Sigmoid colon (tissue), 4 donors: ENCODE measurements at regions not wholly inside any gene's neighbourhood (a gene's known extent, or its start where the extent isn't known, plus 50 kb on each side); places are given as distances from the start of the nearest gene placed in this dataset.

ENCODE experiments used
- EP300 ChIP-seq, 4 donors: sonication (generic); formaldehyde crosslinking; IDR thresholded peaks; one replicate each; pipeline ENCODE4 v1.6.1; 2017; ENCODE audit warnings: antibody characterized with exemption in 4 of 4
- POLR2A ChIP-seq, 2 donors: fragments of 450-650 bp; IDR thresholded peaks; one replicate each; pipeline ENCODE4 v1.6.1; 2016; ENCODE audit warnings: antibody characterized with exemption in 2 of 2, mild to moderate bottlenecking in 2 of 2, moderate library complexity in 2 of 2
- POLR2AphosphoS5 ChIP-seq, 4 donors: sonication (generic); formaldehyde crosslinking; IDR thresholded peaks; one replicate each; pipeline ENCODE4 v1.6.1; 2017; ENCODE audit warnings: antibody characterized with exemption in 4 of 4
- TF ChIP-seq, protein P1 (sequence below), 4 experiments: fragments of 450-650 bp in 3 of 4; fragments of 200-600 bp in 1 of 4; IDR thresholded peaks; one replicate each; pipeline ENCODE4 v1.5.1; 2016 to 2019; ENCODE audit warnings: antibody characterized with exemption in 4 of 4, mild to moderate bottlenecking in 3 of 4, moderate library complexity in 2 of 4

DNA sequence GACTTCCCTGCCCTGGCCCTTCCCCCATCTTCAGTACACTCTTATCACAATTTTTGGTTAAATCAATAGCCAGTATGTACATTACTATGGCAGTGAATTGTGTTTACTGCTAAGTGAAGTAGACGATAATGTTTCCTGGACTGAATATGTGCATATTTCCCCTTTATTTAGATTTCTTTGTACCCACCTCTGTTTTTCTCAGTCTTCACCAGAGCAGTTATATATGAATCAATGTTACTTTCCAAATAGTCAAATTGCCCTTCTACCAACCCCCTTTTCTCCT, 97.1 kb upstream of the HS6ST1 start:
- TF ChIP-seq, protein P1, sequence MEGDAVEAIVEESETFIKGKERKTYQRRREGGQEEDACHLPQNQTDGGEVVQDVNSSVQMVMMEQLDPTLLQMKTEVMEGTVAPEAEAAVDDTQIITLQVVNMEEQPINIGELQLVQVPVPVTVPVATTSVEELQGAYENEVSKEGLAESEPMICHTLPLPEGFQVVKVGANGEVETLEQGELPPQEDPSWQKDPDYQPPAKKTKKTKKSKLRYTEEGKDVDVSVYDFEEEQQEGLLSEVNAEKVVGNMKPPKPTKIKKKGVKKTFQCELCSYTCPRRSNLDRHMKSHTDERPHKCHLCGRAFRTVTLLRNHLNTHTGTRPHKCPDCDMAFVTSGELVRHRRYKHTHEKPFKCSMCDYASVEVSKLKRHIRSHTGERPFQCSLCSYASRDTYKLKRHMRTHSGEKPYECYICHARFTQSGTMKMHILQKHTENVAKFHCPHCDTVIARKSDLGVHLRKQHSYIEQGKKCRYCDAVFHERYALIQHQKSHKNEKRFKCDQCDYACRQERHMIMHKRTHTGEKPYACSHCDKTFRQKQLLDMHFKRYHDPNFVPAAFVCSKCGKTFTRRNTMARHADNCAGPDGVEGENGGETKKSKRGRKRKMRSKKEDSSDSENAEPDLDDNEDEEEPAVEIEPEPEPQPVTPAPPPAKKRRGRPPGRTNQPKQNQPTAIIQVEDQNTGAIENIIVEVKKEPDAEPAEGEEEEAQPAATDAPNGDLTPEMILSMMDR (IDR thresholded peaks at IDR 0.05) = no peak
- no peak for TF ChIP-seq POLR2A (IDR thresholded peaks at IDR 0.05)
- TF ChIP-seq POLR2AphosphoS5 (IDR thresholded peaks at IDR 0.05) = no peak
- TF ChIP-seq EP300 (IDR thresholded peaks at IDR 0.05) = no peak
